ENCODE measurements at regions not wholly inside any gene's neighbourhood (a gene's known extent, or its start where the extent isn't known, plus 50 kb on each side); places are given as distances from the start of the nearest gene placed in this dataset.

DNA sequence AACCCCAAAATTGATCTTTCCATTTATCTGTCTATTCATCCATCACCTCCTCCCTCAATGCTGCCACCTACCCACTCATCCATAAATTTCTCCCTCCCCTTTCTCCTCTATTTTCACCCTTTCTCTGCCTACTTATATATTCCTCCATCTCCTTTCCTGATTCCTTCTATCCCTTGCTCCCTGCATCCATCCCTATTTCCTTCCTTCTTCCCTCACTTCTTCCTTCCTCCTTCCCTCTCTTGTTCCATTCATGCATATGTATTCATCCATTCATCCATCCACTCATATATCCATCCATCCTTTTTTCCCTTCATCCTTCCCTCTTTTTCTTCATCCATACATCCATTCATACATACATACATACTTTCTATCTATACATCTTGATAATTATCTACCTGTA is 76.3 kb upstream of the GGTLC1 start:
- Histone ChIP-seq H3K4me3 (no peak overlapping the region), H3K27ac (no peak overlapping the region), H3K4me1 (no peaks in the 10 kb centered on the region), H3K36me3 (no peaks in the 10 kb centered on the region), H3K9me3 (peaks cover 0 to 14% (median 2%) of the 10 kb centered on the region in 12 donors), H3K27me3 (peaks cover 0 to 3% (median 0%) of the 10 kb centered on the region in 9 donors)
- DNase-seq (no peak), ATAC-seq (no peak)
- intact Hi-C loops (cut with DNase I) = no loop called here
- TF ChIP-seq, protein P1, sequence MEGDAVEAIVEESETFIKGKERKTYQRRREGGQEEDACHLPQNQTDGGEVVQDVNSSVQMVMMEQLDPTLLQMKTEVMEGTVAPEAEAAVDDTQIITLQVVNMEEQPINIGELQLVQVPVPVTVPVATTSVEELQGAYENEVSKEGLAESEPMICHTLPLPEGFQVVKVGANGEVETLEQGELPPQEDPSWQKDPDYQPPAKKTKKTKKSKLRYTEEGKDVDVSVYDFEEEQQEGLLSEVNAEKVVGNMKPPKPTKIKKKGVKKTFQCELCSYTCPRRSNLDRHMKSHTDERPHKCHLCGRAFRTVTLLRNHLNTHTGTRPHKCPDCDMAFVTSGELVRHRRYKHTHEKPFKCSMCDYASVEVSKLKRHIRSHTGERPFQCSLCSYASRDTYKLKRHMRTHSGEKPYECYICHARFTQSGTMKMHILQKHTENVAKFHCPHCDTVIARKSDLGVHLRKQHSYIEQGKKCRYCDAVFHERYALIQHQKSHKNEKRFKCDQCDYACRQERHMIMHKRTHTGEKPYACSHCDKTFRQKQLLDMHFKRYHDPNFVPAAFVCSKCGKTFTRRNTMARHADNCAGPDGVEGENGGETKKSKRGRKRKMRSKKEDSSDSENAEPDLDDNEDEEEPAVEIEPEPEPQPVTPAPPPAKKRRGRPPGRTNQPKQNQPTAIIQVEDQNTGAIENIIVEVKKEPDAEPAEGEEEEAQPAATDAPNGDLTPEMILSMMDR (IDR thresholded peaks at IDR 0.05) = no peak
- no peak for TF ChIP-seq POLR2A (IDR thresholded peaks at IDR 0.05)

DNA sequence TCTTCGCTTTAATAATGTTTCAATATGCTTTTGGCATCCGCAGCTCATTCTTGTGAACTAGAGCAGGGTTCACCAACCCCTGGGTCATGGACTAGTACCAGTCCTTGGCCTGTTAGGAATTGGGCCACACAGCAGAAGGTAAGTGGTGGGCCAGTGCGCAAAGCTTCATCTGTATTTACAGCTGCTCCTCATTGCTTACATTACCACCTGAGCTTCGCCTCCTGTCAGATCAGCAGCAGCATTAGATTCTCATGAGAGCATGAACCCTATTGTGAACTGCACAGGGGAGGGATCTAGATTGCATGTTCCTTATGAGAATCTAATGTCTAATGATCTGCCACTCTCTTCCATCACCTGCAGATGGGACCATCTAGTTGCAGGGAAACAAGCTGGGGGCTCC is 75.5 kb upstream of the GGTLC1 start:
- TF ChIP-seq, protein P1 (IDR thresholded peaks at IDR 0.05) = no peak
- no peak for TF ChIP-seq POLR2A (IDR thresholded peaks at IDR 0.05)
- Histone ChIP-seq H3K4me3 (no peak overlapping the region), H3K27me3 (peaks cover 0 to 3% (median 0%) of the 10 kb centered on the region in 9 donors), H3K4me1 (no peaks in the 10 kb centered on the region), H3K36me3 (no peaks in the 10 kb centered on the region), H3K9me3 (peaks cover 0 to 7% (median 0%) of the 10 kb centered on the region in 12 donors), H3K27ac (no peak overlapping the region)
- intact Hi-C loops (cut with DNase I) = no loop called here
- ATAC-seq = no peak
- WGBS, 4 donors = 91 to 96% (median 95%) methylated on average over 4 of the region's 4 CpGs
- DNase-seq = no peak

DNA sequence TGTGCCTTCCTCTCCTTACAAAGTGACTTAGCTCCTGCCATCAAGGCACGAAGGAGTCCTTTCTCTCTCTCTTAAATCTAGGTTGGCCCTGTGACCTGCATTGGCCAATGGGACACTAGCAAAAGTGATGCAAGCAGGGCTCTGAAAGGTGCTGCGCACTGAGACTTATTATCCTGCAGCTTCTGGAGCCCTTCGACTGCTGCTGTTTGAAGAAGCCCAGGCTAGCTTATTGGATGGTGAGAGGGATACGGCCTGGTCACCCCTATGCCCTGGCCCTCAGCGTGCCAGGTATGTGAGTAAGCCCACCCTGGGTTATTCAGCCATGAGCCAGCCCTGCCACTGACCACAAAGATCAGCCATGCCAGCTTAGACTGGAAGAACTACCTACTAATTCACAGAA is 74.5 kb upstream of the GGTLC1 start:
- H3K4me1 ChIP-seq = no peaks in the 10 kb centered on the region
- 84 to 89% (median 85%) methylated on average over 5 of the region's 5 CpGs for WGBS, 4 donors
- H3K4me3 ChIP-seq = no peak overlapping the region
- intact Hi-C loops (cut with DNase I) = no loop called here
- no peak overlapping the region for H3K27ac ChIP-seq
- TF ChIP-seq, protein P1 (IDR thresholded peaks at IDR 0.05) = no peak
- TF ChIP-seq POLR2A (IDR thresholded peaks at IDR 0.05) = no peak
- no peaks in the 10 kb centered on the region for H3K36me3 ChIP-seq
- DNase-seq (no peak), ATAC-seq (no peak)
- no peaks in the 10 kb centered on the region for H3K9me3 ChIP-seq
- peaks cover 0 to 3% (median 0%) of the 10 kb centered on the region in 9 donors for H3K27me3 ChIP-seq

DNA sequence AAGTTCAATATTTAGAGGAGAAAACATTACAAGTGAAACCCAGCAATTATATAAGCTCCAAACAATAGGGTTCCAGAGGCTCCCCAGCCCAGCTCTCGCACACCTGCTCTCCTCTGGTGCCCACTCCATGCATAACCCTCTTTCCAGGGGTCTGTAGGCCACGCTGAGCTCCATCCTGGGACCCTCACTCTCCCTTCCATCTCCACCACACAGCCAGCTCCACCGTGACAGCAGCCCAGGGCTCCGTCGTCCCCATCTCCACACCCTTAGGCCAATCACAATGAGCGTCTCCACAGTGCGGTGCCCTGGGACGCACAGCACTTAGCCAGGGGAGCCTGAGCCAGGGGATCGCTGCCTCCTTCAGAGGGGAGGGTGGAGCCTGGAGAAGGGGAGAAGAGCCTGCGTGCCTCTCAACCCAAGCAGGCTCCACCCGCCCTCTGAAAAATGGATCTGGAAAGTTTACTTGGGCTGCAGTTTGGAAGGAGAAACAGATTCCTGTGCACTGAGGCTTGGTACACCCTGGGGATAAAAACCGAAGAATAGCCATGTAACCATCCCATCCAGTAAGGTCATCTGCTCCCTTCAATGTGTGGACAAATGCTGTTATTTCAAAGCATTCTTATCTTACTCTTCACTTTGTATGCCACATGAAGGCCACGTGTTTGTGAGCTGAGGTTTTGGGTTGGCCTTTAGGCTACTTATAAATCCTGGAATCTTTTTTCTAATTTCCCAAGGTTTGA is 72.4 kb upstream of the GGTLC1 start:
- 51 to 60% (median 55%) methylated on average over 13 of the region's 13 CpGs for WGBS, 4 donors
- Histone ChIP-seq H3K4me3 (no peak overlapping the region), H3K4me1 (no peaks in the 10 kb centered on the region), H3K27me3 (no peaks in the 10 kb centered on the region), H3K36me3 (no peaks in the 10 kb centered on the region), H3K27ac (no peak overlapping the region), H3K9me3 (no peaks in the 10 kb centered on the region)
- TF ChIP-seq, protein P1 (IDR thresholded peaks at IDR 0.05) = no peak
- no peak for TF ChIP-seq POLR2A (IDR thresholded peaks at IDR 0.05)
- intact Hi-C loops (cut with DNase I) = no loop called here
- DNase-seq (no peak), ATAC-seq (peak in 1 of 4 donors; percentile 20)

All from heart left ventricle (tissue), 16 donors.